ENCODE measurements at regions not wholly inside any gene's neighbourhood (a gene's known extent, or its start where the extent isn't known, plus 50 kb on each side); places are given as distances from the start of the nearest gene placed in this dataset.

GRCh38 chr7:91323626-91324158 lies 59.5 kb downstream of the FZD1 start:
- Histone ChIP-seq H3K27me3 (replicated peaks; ENCODE audit: control insufficient read depth, insufficient read depth, low read length) (no peaks in the 10 kb centered on the region), H3K4me3 (replicated peaks; ENCODE audit: low read depth, low read length) (no peak overlapping the region), H3K36me3 (ENCODE audit: control insufficient read depth, insufficient read depth, low read length) (no peaks in the 10 kb centered on the region)
- DNase-seq (ENCODE audit: extremely low read depth, insufficient read length), result no peak
- TF ChIP-seq CTCF (IDR thresholded peaks at IDR 0.05; ENCODE audit: insufficient read depth, low read length, poor library complexity, severe bottlenecking), result no peak

GRCh38 chr7:91324663-91325062 lies 60.4 kb downstream of the FZD1 start:
- Histone ChIP-seq H3K36me3 (ENCODE audit: control insufficient read depth, insufficient read depth, low read length) (no peaks in the 10 kb centered on the region), H3K27me3 (replicated peaks; ENCODE audit: control insufficient read depth, insufficient read depth, low read length) (no peaks in the 10 kb centered on the region), H3K4me3 (replicated peaks; ENCODE audit: low read depth, low read length) (no peak overlapping the region)
- no peak for TF ChIP-seq CTCF (IDR thresholded peaks at IDR 0.05; ENCODE audit: insufficient read depth, low read length, poor library complexity, severe bottlenecking)
- no peak for DNase-seq (ENCODE audit: extremely low read depth, insufficient read length)

GRCh38 chr7:91325726-91326125 lies 61.5 kb downstream of the FZD1 start:
- no peak overlapping the region for H3K4me3 ChIP-seq (replicated peaks; ENCODE audit: low read depth, low read length)
- H3K27me3 ChIP-seq (replicated peaks; ENCODE audit: control insufficient read depth, insufficient read depth, low read length), result no peaks in the 10 kb centered on the region
- DNase-seq (ENCODE audit: extremely low read depth, insufficient read length), result no peak
- TF ChIP-seq CTCF (IDR thresholded peaks at IDR 0.05; ENCODE audit: insufficient read depth, low read length, poor library complexity, severe bottlenecking), result no peak
- H3K36me3 ChIP-seq (ENCODE audit: control insufficient read depth, insufficient read depth, low read length), result no peaks in the 10 kb centered on the region

GRCh38 chr7:91326516-91327199 lies 62.4 kb downstream of the FZD1 start:
- no peak for TF ChIP-seq CTCF (IDR thresholded peaks at IDR 0.05; ENCODE audit: insufficient read depth, low read length, poor library complexity, severe bottlenecking)

GRCh38 chr7:91327346-91327745 lies 63.1 kb downstream of the FZD1 start:
- Histone ChIP-seq H3K36me3 (ENCODE audit: control insufficient read depth, insufficient read depth, low read length) (no peaks in the 10 kb centered on the region), H3K4me3 (replicated peaks; ENCODE audit: low read depth, low read length) (no peak overlapping the region), H3K27me3 (replicated peaks; ENCODE audit: control insufficient read depth, insufficient read depth, low read length) (no peaks in the 10 kb centered on the region)
- TF ChIP-seq CTCF (IDR thresholded peaks at IDR 0.05; ENCODE audit: insufficient read depth, low read length, poor library complexity, severe bottlenecking), result no peak
- DNase-seq (ENCODE audit: extremely low read depth, insufficient read length), result no peak

More at GRCh38 chr7:91326516-91327199, 62.4 kb downstream of the FZD1 start:
- no peaks in the 10 kb centered on the region for H3K36me3 ChIP-seq (ENCODE audit: control insufficient read depth, insufficient read depth, low read length)
- H3K4me3 ChIP-seq (replicated peaks; ENCODE audit: low read depth, low read length), result no peak overlapping the region
- no peaks in the 10 kb centered on the region for H3K27me3 ChIP-seq (replicated peaks; ENCODE audit: control insufficient read depth, insufficient read depth, low read length)
- no peak for DNase-seq (ENCODE audit: extremely low read depth, insufficient read length)
